ENCODE measurements at regions not wholly inside any gene's neighbourhood (a gene's known extent, or its start where the extent isn't known, plus 50 kb on each side); places are given as distances from the start of the nearest gene placed in this dataset.

GRCh38 chr6:20028143-20028542 lies 184.1 kb downstream of the MBOAT1 start:
- TF ChIP-seq POLR2A (IDR thresholded peaks at IDR 0.05), result no peak
- no peak for TF ChIP-seq CTCF (IDR thresholded peaks at IDR 0.05)
